Medulla oblongata (tissue), 1 donor: ENCODE measurements at regions not wholly inside any gene's neighbourhood (a gene's known extent, or its start where the extent isn't known, plus 50 kb on each side); places are given as distances from the start of the nearest gene placed in this dataset.
"Not testable (repeated sequence)": the region's sequence is repeated elsewhere in the genome, so short reads cannot be mapped to it uniquely, and the experiment has no call there.

ENCODE experiments used
- DNase-seq: peaks from one replicate; pipeline ENCODE4 v3.0.0-alpha.2; 2015; ENCODE audit errors: extremely low spot score

- DNase-seq, result no peak
These were observed 79.8 kb downstream of the ZNF92 start for GRCh38 chr7:65453341-65454030.

GRCh38 chr7:65454469-65454868 is 80.8 kb downstream of the ZNF92 start:
- DNase-seq, result no peak

- not testable (repeated sequence) for DNase-seq
These were observed 81.4 kb downstream of the ZNF92 start for GRCh38 chr7:65455050-65455449.

- DNase-seq, result no peak
These were observed 84.0 kb downstream of the ZNF92 start for GRCh38 chr7:65457705-65458104.

- DNase-seq, result no peak
These were observed 85.8 kb downstream of the ZNF92 start for GRCh38 chr7:65459438-65459837.

GRCh38 chr7:65462148-65462716 is 88.6 kb downstream of the ZNF92 start:
- DNase-seq, result no peak

GRCh38 chr7:65463184-65463583 is 89.5 kb downstream of the ZNF92 start:
- no peak for DNase-seq

GRCh38 chr7:65469919-65470558 is 96.4 kb downstream of the ZNF92 start:
- not testable (repeated sequence) for DNase-seq

- no peak for DNase-seq
These were observed 97.9 kb downstream of the ZNF92 start for GRCh38 chr7:65471587-65471986.

- DNase-seq, result no peak
These were observed 101.5 kb downstream of the ZNF92 start for GRCh38 chr7:65475040-65475726.

- no peak for DNase-seq
These were observed 102.2 kb downstream of the ZNF92 start for GRCh38 chr7:65475734-65476319.

GRCh38 chr7:65477326-65477725 is 103.7 kb downstream of the ZNF92 start:
- peak; percentile 2 for DNase-seq

GRCh38 chr7:65489260-65489767 is 115.7 kb downstream of the ZNF92 start:
- DNase-seq, result no peak

GRCh38 chr7:65496697-65497096 is 123.0 kb downstream of the ZNF92 start:
- DNase-seq, result not testable (repeated sequence)

- no peak for DNase-seq
These were observed 129.9 kb downstream of the ZNF92 start for GRCh38 chr7:65503434-65504152.

GRCh38 chr7:65504504-65505319 is 131.1 kb downstream of the ZNF92 start:
- not testable (repeated sequence) for DNase-seq

- DNase-seq, result not testable (repeated sequence)
These were observed 131.6 kb downstream of the ZNF92 start for GRCh38 chr7:65505320-65505633.

GRCh38 chr7:65508581-65509367 is 135.1 kb downstream of the ZNF92 start:
- DNase-seq, result not testable (repeated sequence)

GRCh38 chr7:65509368-65510186 is 135.9 kb downstream of the ZNF92 start:
- no peak for DNase-seq
